CD1c-positive myeloid dendritic cell (primary cell): ENCODE measurements at regions not wholly inside any gene's neighbourhood (a gene's known extent, or its start where the extent isn't known, plus 50 kb on each side); places are given as distances from the start of the nearest gene placed in this dataset.

Experiments
- DNase-seq: peaks from one replicate; pipeline ENCODE4 v3.0.0-alpha.2; 2016; ENCODE audit errors: extremely low spot score

GRCh38 chr6:167643223-167643622 is 183.5 kb upstream of the AFDN start:
- no peak for DNase-seq

- DNase-seq, result no peak
These were observed 183.0 kb upstream of the AFDN start for GRCh38 chr6:167643716-167644115.

- DNase-seq, result no peak
These were observed 182.1 kb upstream of the AFDN start for GRCh38 chr6:167644412-167645132.

GRCh38 chr6:167645368-167645767 is 181.3 kb upstream of the AFDN start:
- DNase-seq, result no peak

GRCh38 chr6:167647306-167647705 is 179.4 kb upstream of the AFDN start:
- DNase-seq, result peak; percentile 8

GRCh38 chr6:167647737-167648470 is 178.8 kb upstream of the AFDN start:
- no peak for DNase-seq

- no peak for DNase-seq
These were observed 178.0 kb upstream of the AFDN start for GRCh38 chr6:167648501-167649278.

GRCh38 chr6:167649476-167649875 is 177.2 kb upstream of the AFDN start:
- DNase-seq, result no peak

- no peak for DNase-seq
These were observed 175.9 kb upstream of the AFDN start for GRCh38 chr6:167650730-167651317.

GRCh38 chr6:167651318-167652041 is 175.2 kb upstream of the AFDN start:
- DNase-seq, result no peak

- no peak for DNase-seq
These were observed 174.5 kb upstream of the AFDN start for GRCh38 chr6:167652042-167652700.

GRCh38 chr6:167652701-167653095 is 174.0 kb upstream of the AFDN start:
- DNase-seq, result no peak

GRCh38 chr6:167653561-167653960 is 173.2 kb upstream of the AFDN start:
- no peak for DNase-seq

- no peak for DNase-seq
These were observed 172.3 kb upstream of the AFDN start for GRCh38 chr6:167654389-167654788.

GRCh38 chr6:167655174-167655821 is 171.4 kb upstream of the AFDN start:
- DNase-seq, result no peak

- DNase-seq, result no peak
These were observed 168.6 kb upstream of the AFDN start for GRCh38 chr6:167658106-167658505.

GRCh38 chr6:167659046-167659445 is 167.7 kb upstream of the AFDN start:
- no peak for DNase-seq

GRCh38 chr6:167660424-167660823 is 166.3 kb upstream of the AFDN start:
- DNase-seq, result no peak

- no peak for DNase-seq
These were observed 165.7 kb upstream of the AFDN start for GRCh38 chr6:167660944-167661551.

- no peak for DNase-seq
These were observed 165.1 kb upstream of the AFDN start for GRCh38 chr6:167661552-167662044.
